ENCODE measurements at regions not wholly inside any gene's neighbourhood (a gene's known extent, or its start where the extent isn't known, plus 50 kb on each side); places are given as distances from the start of the nearest gene placed in this dataset.
A peak's percentile ranks its signal among the peaks of the same experiment; 100 is the strongest.
"Not testable (repeated sequence)": the region's sequence is repeated elsewhere in the genome, so short reads cannot be mapped to it uniquely, and the experiment has no call there.

DNA sequence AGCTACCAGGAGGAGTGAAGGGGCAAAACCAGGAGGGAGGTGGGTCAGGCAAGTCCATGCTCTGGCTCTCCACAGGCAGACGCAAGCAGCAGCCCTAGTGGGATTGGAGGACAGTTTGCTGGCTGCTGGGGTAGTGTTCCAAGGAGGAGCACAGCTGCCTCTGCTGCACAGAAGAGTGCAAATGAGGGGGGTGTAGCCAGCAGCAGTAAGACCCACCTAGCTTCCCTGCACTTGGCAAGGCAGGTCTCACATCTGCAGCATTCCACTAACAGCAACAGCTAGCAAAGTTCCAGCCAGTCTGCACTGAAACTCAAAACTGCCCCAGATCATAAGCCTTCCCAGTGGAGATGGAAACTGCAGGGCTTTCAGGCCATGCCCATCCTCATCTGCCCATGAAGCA is 405.0 kb downstream of the UTRN start:
- no peak for ATAC-seq
- FAIRE-seq: no peak
- Histone ChIP-seq H3K27me3 (no peaks in the 10 kb centered on the region), H3K36me3 (no peaks in the 10 kb centered on the region), H3K9me3 (no peaks in the 10 kb centered on the region), H3K27ac (no peak overlapping the region), H3K4me1 (no peaks in the 10 kb centered on the region), H3K4me3 (no peak overlapping the region)
- no peak for DNase-seq
- intact Hi-C loops (cut with DNase I): no loop called here
- 86 to 100% methylated on average over 1 of the region's 1 CpG for WGBS, 2 donors
- TF ChIP-seq, protein P1, sequence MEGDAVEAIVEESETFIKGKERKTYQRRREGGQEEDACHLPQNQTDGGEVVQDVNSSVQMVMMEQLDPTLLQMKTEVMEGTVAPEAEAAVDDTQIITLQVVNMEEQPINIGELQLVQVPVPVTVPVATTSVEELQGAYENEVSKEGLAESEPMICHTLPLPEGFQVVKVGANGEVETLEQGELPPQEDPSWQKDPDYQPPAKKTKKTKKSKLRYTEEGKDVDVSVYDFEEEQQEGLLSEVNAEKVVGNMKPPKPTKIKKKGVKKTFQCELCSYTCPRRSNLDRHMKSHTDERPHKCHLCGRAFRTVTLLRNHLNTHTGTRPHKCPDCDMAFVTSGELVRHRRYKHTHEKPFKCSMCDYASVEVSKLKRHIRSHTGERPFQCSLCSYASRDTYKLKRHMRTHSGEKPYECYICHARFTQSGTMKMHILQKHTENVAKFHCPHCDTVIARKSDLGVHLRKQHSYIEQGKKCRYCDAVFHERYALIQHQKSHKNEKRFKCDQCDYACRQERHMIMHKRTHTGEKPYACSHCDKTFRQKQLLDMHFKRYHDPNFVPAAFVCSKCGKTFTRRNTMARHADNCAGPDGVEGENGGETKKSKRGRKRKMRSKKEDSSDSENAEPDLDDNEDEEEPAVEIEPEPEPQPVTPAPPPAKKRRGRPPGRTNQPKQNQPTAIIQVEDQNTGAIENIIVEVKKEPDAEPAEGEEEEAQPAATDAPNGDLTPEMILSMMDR (IDR thresholded peaks at IDR 0.05): no peak

DNA sequence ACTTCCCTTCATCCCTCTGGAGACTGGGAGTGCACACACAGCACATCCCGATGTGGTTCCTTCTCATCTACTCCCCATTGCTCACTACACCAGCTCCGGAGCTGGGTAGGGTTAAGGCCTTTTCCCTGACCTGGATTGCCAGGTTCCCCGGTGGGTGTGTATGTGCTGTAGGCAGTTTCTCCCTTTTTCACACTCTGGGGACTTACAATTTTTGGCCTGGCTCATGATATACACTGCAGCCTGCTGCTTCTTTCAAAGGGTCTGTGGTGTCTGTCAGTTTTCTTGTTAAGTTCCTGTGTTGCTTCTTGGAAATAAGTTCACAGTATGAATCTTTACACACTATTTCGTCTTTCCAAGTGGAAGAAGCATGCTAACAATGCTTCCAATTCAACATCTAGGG is 405.5 kb downstream of the UTRN start:
- TF ChIP-seq, protein P1 (IDR thresholded peaks at IDR 0.05): no peak
- Histone ChIP-seq H3K4me1 (no peaks in the 10 kb centered on the region), H3K36me3 (no peaks in the 10 kb centered on the region), H3K4me3 (no peak overlapping the region), H3K27me3 (no peaks in the 10 kb centered on the region), H3K27ac (no peak overlapping the region), H3K9me3 (no peaks in the 10 kb centered on the region)
- FAIRE-seq (no peak), DNase-seq (no peak), ATAC-seq (no peak)
- intact Hi-C loops (cut with DNase I): no loop called here
- WGBS, 2 donors: 93 to 94% methylated on average over 4 of the region's 4 CpGs

DNA sequence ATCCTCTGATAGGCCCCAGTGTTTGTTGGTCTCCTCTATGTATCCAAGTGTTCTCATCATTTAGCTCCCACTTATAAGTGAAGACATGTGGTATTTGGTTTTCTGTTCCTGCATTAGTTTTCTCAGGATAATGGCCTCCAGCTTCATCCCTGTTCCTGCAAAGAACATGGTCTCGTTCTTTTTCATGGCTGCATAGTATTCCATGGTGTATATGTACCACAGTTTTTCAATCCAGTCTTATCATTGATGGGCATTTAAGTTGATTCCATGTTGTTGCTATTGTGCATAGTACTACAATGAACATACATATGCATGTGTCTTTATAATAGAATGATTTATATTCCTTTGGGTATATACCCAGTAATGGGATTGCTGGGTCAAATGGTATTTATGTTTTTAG is 406.9 kb downstream of the UTRN start:
- FAIRE-seq; intact Hi-C loops (cut with DNase I): not testable (repeated sequence)

DNA sequence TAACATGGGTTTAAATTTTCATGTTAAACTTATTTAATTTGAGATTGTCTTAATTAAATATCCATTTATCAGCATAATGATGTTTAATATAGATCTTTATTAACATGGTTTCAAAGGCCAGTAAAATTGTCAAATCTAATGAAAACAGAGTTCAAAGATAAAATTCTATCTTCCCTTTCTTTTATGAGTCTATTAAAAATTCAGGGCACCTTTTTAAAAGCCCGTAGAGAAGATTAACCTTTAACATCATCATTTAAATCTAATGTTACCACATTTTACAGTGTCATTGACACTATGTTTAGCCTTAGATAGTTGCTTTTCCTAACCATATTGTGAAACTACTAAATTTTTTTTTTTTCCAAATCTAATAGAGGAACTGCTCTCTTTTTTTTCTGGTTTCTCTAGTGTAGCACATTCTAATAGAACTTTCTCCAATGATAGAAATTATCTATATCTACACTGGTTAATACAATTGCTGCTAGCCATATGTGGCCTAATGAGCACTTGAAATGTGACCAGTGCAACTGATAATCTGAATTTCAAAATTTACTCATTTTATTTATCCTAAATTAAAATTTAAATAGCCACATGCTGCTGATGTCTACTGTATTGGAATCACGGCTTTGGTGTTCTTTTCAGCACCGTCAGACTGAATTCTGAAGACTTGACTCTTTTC is 410.9 kb downstream of the UTRN start:
- intact Hi-C loops (cut with DNase I): no loop called here
- ATAC-seq: peak in 2 of 4 donors; percentile 13 to 17
- H3K36me3 ChIP-seq: no peaks in the 10 kb centered on the region
- no peak for DNase-seq
- H3K27me3 ChIP-seq: no peaks in the 10 kb centered on the region
- FAIRE-seq: no peak
- H3K9me3 ChIP-seq: no peaks in the 10 kb centered on the region
- H3K4me1 ChIP-seq: peaks cover 13 to 21% (median 19%) of the 10 kb centered on the region in 3 donors
- H3K4me3 ChIP-seq: no peak overlapping the region
- WGBS, 2 donors: 78 to 91% methylated on average over 3 of the region's 3 CpGs
- TF ChIP-seq, protein P1 (IDR thresholded peaks at IDR 0.05): no peak
- H3K27ac ChIP-seq: no peak overlapping the region

More for the DNA sequence above, 406.9 kb downstream of the UTRN start:
- not testable (repeated sequence) for DNase-seq, H3K36me3 ChIP-seq, H3K4me3 ChIP-seq, ATAC-seq, H3K27me3 ChIP-seq, H3K9me3 ChIP-seq, H3K27ac ChIP-seq
- 92 to 98% methylated on average over 1 of the region's 1 CpG for WGBS, 2 donors
- peaks cover 10 to 13% (median 12%) of the 10 kb centered on the region in 3 donors for H3K4me1 ChIP-seq

DNA sequence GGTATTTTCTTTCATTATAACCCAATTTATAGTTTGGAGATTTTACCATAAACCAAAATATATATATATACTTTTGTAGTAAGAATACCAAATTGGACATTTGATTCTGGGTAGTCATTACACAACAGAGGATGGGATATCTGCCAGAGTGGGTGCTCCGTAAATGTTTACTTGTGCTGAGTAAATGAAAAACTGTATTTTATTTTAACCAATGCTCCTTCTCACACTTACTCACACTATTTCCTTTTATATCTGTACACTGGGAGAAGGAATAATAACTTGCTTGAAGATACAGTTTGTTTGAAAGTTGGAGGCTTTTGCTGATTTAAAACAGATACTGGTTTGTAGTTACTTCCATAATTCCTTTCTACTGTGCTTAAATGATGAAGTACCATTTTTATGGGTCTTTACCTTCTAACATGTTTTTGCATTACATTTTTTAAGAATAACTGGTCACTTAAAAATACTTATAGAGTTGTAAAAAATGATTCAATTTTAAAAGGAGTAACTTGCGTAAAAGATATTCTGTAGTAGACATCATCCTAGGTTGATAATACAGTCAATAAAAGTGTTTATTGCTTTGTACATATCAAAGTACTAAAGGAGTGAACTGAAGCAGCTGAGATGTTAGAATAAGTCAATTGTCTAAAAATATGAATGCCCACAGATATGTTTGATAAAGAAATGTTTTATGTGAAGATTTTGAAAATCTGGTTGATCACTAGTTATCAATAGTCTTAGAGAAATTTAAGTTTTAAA is 411.7 kb downstream of the UTRN start:
- TF ChIP-seq, protein P1 (IDR thresholded peaks at IDR 0.05): no peak
- peak; percentile 69 to 95 (median 85) for ATAC-seq
- intact Hi-C loops (cut with DNase I): no loop called here
- no peaks in the 10 kb centered on the region for H3K36me3 ChIP-seq
- no peaks in the 10 kb centered on the region for H3K9me3 ChIP-seq
- WGBS, 2 donors: 38 to 44% methylated on average over 2 of the region's 2 CpGs
- peak in 3 of 6 donors; percentile 9 to 35 (median 12) for DNase-seq
- FAIRE-seq: peak; percentile 86
- peaks cover 13 to 21% (median 19%) of the 10 kb centered on the region in 3 donors for H3K4me1 ChIP-seq
- H3K27me3 ChIP-seq: no peaks in the 10 kb centered on the region
- H3K27ac ChIP-seq: no peak overlapping the region
- no peak overlapping the region for H3K4me3 ChIP-seq
